ENCODE measurements at regions not wholly inside any gene's neighbourhood (a gene's known extent, or its start where the extent isn't known, plus 50 kb on each side); places are given as distances from the start of the nearest gene placed in this dataset.

DNA sequence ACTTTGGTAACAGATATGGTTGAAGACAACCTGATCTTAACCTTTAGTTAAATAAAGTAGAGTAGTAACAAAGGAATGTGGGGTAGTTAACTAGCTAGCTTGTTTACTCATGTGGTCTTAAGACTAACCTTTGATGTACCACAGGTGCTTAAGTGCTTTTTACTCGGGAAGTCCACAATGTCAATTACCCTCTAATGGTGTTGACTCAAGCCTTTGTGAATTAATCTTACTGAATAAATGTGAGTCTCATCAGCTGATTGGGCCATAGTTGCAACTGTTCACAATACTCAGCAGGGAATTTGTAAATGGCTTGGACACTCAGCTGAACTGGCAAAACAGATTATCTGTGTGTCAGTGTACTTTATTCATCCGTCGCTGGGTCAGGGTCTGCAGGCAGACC is 119.0 kb upstream of the UGT8 start (continued):
- TF ChIP-seq CTCF (IDR thresholded peaks at IDR 0.05; ENCODE audit: control extremely low read depth in 1 of 3, insufficient read depth in 1 of 3, low read depth in 1 of 3, low read length in 3 of 3) (no peak), EZH2 (IDR thresholded peaks at IDR 0.05; ENCODE audit: low read depth, low read length, severe bottlenecking) (no peak), MAX (IDR thresholded peaks at IDR 0.05) (no peak), JUND (IDR thresholded peaks at IDR 0.05; ENCODE audit: low read length) (no peak), SRF (IDR thresholded peaks at IDR 0.05; ENCODE audit: low read depth, low read length) (no peak), HDAC2 (IDR thresholded peaks at IDR 0.05; ENCODE audit: borderline replicate concordance in 1 of 2, low read depth in 2 of 2, low read length in 2 of 2) (no peak), RFX5 (IDR thresholded peaks at IDR 0.05; ENCODE audit: borderline replicate concordance, low read depth, low read length) (no peak)
- TF ChIP-seq, protein P1, sequence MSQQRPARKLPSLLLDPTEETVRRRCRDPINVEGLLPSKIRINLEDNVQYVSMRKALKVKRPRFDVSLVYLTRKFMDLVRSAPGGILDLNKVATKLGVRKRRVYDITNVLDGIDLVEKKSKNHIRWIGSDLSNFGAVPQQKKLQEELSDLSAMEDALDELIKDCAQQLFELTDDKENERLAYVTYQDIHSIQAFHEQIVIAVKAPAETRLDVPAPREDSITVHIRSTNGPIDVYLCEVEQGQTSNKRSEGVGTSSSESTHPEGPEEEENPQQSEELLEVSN (IDR thresholded peaks at IDR 0.05), result no peak

Measured in H1 (cell line).